NCI-H187 treated with DMSO at 0.1 percent for 48 hours (cell line): ENCODE measurements at regions not wholly inside any gene's neighbourhood (a gene's known extent, or its start where the extent isn't known, plus 50 kb on each side); places are given as distances from the start of the nearest gene placed in this dataset.

Source experiments
- DNase-seq: peaks from one replicate; lab custom pipeline; 2025; lab: John Stamatoyannopoulos, UW

DNA sequence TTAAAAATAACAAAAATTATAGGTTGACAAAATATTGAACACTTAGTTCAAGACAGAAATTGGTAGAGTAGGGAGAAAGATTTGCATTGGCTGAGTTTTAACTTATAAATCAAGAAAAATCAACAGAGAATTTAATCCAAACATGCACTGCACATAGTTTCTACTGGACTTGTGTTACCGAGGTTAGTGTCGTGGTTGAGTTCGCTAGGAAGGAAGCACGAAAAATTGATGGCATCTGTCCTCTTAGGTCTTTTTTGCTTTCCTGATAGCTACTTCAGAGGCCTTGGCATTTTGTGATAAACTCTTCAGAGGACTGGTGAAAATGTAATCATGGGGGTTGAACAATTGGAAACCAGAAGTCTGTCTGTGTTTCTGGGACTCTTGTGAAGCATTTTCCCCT, 392.9 kb downstream of the NUAK1 start:
- no peak for DNase-seq

DNA sequence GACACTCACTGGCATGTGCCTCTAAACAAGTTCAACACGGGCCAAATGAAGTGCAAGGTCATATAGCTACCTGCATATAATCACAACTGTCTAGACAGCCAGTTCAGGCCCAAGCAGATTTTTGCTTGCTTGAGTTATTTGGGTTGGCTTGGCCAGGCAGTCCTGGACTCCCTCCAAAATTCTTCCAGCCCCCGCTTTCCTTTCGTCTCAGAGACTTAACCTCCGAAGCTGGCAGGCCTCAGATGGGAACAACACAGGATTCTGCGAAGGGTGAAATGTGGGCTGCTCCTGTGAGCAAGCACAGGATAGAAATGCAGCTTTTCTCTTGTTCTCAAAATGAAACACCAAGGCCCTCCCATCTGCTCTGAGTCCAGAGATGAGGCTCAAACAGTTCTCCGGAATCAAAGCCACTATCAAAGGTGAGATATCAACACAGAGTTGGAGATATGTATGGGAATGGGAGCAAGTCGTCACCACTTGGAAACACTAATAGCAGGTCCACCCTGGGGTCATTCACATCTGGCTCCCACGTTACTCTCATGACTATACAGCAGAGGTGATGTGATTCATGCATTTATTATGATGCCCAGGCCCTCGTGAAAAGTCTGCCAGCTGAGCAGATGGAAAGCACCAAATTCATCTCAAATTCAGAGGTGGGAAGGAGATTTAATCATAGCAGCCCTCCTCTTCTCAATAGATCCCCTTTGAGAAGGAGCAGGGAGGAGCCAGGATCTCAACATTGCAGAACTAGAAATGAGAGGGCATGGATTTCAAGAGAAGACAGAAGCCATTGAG, 389.8 kb downstream of the NUAK1 start:
- no peak for DNase-seq

DNA sequence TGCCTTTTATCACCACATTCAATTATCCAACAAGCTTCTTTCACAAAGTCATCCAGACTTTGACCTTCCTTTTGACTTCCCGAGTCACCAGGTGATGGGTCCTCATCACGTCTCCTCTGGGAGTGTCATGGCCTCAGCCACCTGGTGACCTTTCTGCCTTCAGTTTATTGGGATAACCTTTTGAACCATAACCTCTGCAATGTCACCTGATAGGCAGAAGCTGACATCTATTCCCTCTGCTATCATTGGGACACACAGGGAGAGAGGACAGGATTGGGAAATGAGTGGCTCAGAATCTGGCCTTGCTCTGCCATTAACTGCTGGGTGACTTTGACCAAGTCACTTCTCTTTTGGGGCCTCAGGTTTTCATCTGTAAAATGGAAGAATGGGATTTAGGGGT, 388.7 kb downstream of the NUAK1 start:
- DNase-seq = no peak

DNA sequence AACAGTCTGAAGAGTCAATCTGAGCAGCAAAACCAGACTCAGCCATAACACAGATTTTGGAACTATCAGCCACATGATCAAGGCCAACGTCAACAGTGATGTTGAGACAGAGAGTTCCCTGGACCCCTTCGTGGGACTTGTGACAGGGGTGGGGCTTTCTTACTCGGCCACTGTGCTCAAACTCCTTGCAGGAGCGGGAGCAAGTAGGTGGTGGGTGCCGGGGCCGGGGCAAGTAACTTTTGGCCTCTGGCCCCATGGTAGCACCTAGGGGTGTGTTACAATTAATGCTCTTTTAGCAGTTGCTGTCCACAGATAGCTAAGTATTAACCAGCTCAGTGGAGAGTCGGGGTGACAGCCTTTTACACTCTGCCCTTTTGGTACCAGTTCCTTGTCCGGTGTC, 384.4 kb downstream of the NUAK1 start:
- no peak for DNase-seq

- no peak for DNase-seq
Measured at GRCh38 chr12:105756961-105757360, 381.8 kb downstream of the NUAK1 start.

GRCh38 chr12:105759149-105759548, 379.6 kb downstream of the NUAK1 start:
- DNase-seq = no peak

DNA sequence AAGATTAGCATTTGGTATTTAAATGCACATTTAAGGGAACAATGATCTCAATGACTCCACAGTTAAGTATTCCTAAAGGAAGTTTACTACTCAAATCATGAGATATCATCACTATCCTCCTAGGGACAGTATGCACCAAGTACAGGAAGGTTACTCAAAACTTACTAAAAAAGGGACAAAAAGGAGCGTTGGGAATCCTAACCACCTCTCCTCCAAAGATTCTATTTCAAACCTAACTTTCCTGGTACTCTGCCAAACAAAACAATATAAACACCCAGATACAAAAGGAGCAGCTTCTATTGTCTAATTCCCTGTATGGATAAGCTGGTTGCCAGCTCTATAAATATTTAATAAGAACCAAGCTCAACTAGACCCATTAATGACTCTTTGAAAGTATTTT, 377.7 kb downstream of the NUAK1 start:
- DNase-seq = no peak

DNA sequence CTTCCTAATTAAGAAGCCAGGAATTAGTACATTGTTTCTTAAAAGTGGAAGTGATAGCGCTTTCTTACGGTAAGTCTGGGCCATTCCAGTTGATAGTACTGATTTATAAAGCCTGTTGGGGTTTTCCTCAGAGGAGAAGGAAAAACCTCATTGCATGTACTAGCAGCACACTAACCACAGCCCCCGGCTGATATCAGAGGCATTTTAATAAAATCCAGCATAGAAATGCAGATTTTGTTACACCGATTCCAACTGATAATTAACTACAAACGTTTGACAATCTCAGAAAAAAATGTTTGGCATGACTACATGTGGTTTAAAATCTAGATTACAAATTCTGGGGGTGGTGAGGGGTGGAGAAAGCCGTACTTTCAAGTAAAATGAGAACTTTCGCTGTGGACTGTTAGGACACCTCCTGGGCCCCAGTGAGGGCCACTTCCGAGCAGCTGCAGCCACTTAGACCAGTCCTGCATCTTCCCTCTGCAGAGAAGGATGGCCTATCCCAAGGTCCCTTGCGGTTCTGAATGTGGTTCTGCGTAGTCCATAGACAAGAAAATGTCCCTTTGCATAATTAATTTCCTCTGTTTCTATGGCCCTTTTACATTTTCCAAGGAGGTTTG, 374.4 kb downstream of the NUAK1 start:
- no peak for DNase-seq

DNA sequence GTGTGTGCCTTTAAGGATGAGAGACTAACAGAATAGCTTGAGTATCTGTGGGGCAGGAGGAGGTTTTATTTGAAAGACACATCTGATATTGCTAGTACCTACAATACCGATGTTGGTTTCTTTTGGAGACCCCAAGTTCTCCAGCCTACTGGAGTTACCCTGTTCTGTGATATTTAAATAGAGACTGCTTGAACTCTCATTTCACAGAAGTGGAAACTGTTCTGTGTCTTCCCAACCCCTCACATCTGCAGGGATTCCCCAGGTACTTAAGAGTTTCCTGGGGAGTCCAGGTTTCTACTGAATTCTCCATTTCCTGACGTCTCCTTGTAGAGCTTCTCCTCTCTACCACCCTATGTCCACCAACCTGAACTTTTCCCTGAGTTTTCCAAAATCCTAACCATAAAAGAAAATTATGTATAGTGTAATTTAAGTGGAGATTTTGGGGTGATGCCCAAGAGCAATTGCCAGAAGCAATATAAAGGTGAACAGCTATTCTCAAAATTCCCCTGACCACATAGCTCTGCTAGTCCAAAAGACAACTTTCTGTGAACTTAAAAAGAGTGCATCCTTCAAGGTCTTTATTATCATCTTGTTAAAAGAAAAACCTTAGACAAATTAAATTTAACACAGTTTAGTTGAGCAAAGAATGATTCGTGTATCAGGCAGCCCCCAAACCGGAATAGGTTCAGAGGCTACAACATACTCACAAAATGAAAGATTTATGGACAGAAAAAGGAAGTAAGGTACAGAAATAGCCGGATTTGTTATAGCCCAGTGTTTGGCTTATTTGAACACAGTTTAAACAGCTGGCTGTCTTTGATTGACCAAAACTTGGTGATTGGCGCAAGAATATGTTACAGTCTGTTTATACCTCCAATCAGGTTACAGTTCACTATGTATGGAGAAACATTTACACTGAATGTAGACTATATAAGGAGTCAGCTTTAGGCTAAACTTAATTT, 373.4 kb downstream of the NUAK1 start:
- no peak for DNase-seq

DNA sequence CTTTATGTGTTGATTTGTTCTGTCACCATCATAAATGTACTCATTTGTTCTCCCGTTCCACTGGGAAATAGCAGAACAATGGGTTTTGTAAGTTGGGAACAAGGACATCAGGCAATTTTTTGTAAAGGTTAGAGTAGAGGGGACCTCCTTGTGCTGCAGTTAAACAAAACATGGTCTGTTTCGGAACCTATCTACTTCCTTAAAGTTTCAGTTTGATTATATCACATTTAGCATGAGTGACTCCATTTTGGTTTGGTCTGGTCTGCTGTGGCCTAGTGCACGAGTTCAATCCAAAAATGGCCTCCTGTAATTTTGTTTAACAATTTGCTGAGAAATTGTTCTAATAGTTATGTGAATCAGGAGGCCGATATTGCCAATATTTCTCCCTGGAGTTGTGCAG, 372.7 kb downstream of the NUAK1 start:
- DNase-seq = no peak

DNA sequence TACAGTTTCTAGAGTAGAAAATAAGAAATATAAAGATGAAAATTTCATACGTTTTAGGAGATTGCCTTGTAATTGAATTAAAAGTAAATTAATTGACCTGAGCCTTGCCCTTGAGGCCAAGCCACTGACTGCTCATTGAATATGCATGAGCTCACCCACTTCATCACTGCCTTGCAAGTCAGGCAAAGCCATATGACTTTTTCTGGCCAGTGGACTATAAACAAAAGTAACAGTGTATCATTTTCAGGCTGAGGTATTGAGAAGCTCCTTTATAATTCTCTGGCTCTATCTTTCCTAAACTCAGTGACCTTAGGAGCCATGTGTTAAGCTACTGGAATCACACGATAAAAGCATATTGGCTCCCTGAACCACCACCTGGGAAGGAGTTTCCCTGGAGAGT, 369.3 kb downstream of the NUAK1 start:
- DNase-seq = no peak

DNA sequence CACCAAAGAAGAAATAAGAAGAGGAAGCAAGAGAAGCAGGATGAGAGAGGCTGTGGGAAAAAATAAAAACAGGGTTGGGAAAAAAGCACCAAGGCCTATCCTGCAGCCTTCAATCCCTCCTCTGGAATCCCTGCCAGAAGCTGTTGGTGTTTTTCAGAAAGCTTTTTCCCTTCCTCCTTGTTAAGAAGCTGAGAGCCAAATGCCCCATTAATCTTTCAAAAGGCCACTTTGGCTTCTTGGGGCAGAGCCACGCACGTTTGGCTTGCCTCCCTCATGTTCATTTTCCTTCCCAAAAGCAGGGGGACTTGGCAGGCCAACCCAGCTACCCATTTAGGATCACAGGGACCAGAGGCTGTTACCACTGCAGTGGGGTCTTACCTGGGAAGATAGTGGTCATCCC, 365.3 kb downstream of the NUAK1 start:
- DNase-seq = peak; percentile 72

GRCh38 chr12:105774037-105774436, 364.7 kb downstream of the NUAK1 start:
- DNase-seq = no peak

DNA sequence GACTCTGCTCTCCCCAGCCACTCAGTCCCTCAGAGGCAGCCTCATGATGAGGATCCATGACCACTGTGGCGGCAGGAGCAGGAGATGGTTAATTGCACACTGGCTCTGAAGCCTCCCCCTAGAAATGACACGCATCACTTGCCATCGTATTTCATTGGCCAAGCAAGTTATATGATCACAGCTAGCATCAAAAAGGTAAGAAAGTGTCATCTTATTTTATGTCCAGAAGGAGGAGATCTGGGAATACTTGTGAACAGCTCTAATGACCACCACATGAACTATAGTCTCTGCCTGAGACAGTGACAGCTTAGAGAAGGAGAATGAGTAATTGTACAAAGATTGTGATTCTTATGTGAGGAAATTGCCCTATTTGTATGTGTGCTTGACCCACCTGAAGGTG, 363.4 kb downstream of the NUAK1 start:
- peak; percentile 81 for DNase-seq

DNA sequence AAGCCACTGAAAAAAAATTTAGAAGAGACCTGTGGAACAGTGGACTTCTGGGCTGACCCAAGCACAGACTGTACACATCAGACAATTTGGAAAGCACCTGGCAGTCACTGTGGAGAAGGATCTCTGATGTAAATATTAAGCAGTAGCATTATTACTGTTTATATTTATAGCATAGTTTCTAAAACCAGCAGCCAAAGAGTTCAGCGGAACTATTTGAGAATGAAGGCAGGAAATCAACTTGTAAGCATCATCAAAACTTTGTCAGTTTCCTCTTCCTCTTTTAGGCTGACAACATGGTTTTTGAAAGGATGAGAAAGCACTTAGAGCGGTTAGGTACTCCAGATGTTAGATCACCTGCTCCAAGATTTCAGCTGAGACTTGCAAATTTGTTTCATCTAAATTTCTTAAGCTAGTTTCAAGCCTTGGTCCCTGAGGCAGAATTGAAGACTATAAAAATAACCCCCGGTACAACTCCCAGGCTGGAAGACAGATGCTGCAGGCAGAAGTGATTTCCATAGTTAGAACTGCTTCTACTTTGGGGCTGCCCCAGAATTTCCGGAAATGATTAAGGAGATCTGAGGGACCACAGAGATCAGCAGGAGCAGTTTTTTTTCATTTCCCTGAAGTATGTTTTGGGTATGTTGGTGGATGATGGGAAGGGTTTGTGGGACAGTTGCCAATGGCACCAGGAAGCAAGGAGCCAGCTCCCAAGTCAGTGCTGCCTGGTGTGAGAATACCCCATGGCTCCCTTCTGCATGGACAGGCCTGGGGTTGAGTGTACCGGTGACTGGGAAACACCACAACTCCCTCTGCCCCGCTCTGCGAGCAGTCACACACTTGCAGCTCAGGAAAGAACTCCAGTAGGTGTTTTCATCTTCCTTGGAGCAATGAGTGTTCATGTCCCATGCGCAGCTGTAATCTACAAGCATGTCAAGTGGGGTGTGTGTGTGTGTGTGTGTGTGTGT, 354.5 kb downstream of the NUAK1 start:
- DNase-seq = no peak

- no peak for DNase-seq
Measured at GRCh38 chr12:105793421-105793820, 345.3 kb downstream of the NUAK1 start.

- DNase-seq = no peak
Measured at GRCh38 chr12:105798256-105798845, 340.4 kb downstream of the NUAK1 start.

GRCh38 chr12:105799103-105799502, 339.7 kb downstream of the NUAK1 start:
- no peak for DNase-seq

DNA sequence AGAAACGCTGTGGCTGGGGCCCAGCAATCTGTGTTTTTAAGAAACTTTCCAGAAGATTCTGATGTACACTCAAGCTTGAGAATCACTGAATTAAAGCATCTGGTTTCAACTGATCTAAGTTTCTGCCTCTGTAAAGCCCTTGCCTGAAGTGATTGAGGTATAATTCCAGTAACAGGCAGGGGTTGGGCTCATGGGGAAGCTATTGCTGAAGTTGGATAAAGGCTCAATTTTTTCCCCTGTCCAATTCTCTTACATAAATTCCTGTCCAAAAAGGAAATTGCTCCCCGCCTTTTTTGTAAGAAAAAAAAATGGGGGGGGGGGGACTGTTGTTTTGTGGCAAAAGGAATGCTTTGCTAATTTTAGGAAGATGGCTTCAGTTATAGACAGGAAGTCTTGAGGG, 337.4 kb downstream of the NUAK1 start:
- DNase-seq = no peak

DNA sequence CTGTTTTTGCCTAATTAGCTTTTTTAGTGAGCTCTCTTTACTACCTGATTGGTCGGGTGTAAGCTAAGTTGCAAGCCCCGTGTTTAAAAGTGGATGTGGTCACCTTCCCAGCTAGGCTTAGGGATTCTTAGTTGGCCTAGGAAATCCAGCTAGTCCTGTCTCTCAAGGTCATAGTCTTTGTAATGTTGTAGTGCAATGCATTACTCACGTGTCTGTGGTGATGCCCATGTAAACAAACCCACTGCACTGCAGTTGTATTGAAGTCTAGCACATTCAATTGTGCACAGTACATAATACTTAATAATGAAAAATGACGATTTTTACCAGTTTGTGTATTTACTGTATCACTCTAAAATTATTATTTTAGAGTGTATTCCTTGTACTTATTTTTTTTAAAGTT, 335.5 kb downstream of the NUAK1 start:
- DNase-seq = no peak

- DNase-seq = no peak
Measured at GRCh38 chr12:105804591-105805265, 334.0 kb downstream of the NUAK1 start.
